Astrocyte (in vitro differentiated cells and primary cell): ENCODE measurements at regions not wholly inside any gene's neighbourhood (a gene's known extent, or its start where the extent isn't known, plus 50 kb on each side); places are given as distances from the start of the nearest gene placed in this dataset.

ENCODE experiments used
- DNase-seq: peaks from one replicate; pipeline ENCODE4 v3.0.0-alpha.2; 2010; ENCODE audit warnings: low read depth
- FAIRE-seq: peaks from 2 replicates; lab custom pipeline; 2011; peaks lifted over from hg19 to GRCh38; lab: Jason Lieb, UNC
- H2AFZ ChIP-seq: 2 replicates; pipeline ENCODE4 v1.6.0; 2012; ENCODE audit warnings: low read depth, low read length, inconsistent platforms
- H3K27ac ChIP-seq: 2 replicates; pipeline ENCODE4 v1.5.1; 2011; ENCODE audit warnings: low read depth, low read length, inconsistent platforms
- H3K27me3 ChIP-seq: 2 replicates; pipeline ENCODE4 v1.6.0; 2011; ENCODE audit warnings: low read length, inconsistent platforms; ENCODE audit not compliant: insufficient read depth
- H3K36me3 ChIP-seq: 2 replicates; pipeline ENCODE4 v1.5.1; 2011; ENCODE audit warnings: low read length, inconsistent platforms; ENCODE audit not compliant: insufficient read depth
- H3K4me1 ChIP-seq: 2 replicates; pipeline ENCODE4 v1.5.1; 2011; ENCODE audit warnings: low read length, inconsistent platforms; ENCODE audit not compliant: insufficient read depth
- H3K4me2 ChIP-seq: 2 replicates; pipeline ENCODE4 v1.6.0; 2012; ENCODE audit warnings: low read length, inconsistent platforms
- H3K4me3 ChIP-seq: 2 replicates; pipeline ENCODE4 v1.5.1; 2011; ENCODE audit warnings: low read depth, mild to moderate bottlenecking, low read length, inconsistent platforms; ENCODE audit not compliant: insufficient read depth
- H3K79me2 ChIP-seq: 2 replicates; pipeline ENCODE4 v1.6.0; 2012; ENCODE audit warnings: mild to moderate bottlenecking, low read length, inconsistent platforms; ENCODE audit not compliant: insufficient read depth
- H3K9ac ChIP-seq: 2 replicates; pipeline ENCODE4 v1.6.0; 2012; ENCODE audit warnings: mild to moderate bottlenecking, low read length, inconsistent platforms
- H3K9me3 ChIP-seq: 2 replicates; pipeline ENCODE4 v1.5.1; 2012; ENCODE audit warnings: low read depth, mild to moderate bottlenecking, low read length, inconsistent platforms; ENCODE audit not compliant: insufficient read depth
- H4K20me1 ChIP-seq: 2 replicates; pipeline ENCODE4 v1.6.0; 2012; ENCODE audit warnings: low read length, inconsistent platforms; ENCODE audit not compliant: insufficient read depth
- H3K27ac Mint-ChIP-seq: one replicate; pipeline ENCODE4 v1.8.0; 2021; ENCODE audit warnings: mild to moderate bottlenecking, mixed read lengths; ENCODE audit not compliant: unreplicated experiment
- H3K27me3 Mint-ChIP-seq: one replicate; pipeline ENCODE4 v1.8.0; 2021; ENCODE audit warnings: low read depth, mixed read lengths; ENCODE audit not compliant: unreplicated experiment
- H3K36me3 Mint-ChIP-seq: one replicate; pipeline ENCODE4 v1.8.0; 2021; ENCODE audit warnings: low read depth, mixed read lengths; ENCODE audit not compliant: unreplicated experiment
- H3K4me1 Mint-ChIP-seq: one replicate; pipeline ENCODE4 v1.8.0; 2021; ENCODE audit warnings: low read depth, mixed read lengths; ENCODE audit not compliant: unreplicated experiment
- H3K4me3 Mint-ChIP-seq: one replicate; pipeline ENCODE4 v1.8.0; 2021; ENCODE audit warnings: mild to moderate bottlenecking, moderate library complexity, mixed read lengths; ENCODE audit not compliant: unreplicated experiment
- H3K9me3 Mint-ChIP-seq: one replicate; pipeline ENCODE4 v1.8.0; 2021; ENCODE audit warnings: mild to moderate bottlenecking, mixed read lengths; ENCODE audit not compliant: unreplicated experiment
- EZH2 ChIP-seq: IDR thresholded peaks from 2 replicates; pipeline ENCODE4 v1.6.1; 2012; ENCODE audit warnings: mild to moderate bottlenecking, low read length, inconsistent platforms; ENCODE audit not compliant: insufficient read depth
- TF ChIP-seq, protein P1 (sequence below): IDR thresholded peaks from 2 replicates; pipeline ENCODE4 v1.5.1; 2011; ENCODE audit warnings: low read depth, mild to moderate bottlenecking, inconsistent platforms, low read length, moderate library complexity; ENCODE audit not compliant: insufficient read depth

DNA sequence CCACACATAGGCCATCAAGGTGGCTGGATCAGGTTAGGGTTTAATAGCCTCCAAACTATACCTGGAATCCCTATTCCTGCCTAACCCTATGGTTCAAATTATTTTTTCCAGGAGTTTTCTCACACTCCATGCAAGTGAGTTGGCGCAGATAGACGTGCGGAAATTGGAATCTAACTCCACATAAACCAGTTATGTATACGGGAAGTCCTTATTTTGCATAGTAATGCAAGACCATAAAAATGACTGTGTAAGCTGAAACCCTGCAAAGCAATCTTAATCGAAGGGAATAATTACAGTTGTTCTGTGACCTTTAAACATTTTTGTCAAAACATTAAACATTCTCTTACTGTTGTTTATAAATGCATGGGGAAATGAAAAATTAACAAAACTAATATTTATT is 200.1 kb upstream of the SIX2 start:
- Mint-ChIP-seq H3K36me3 (no peaks in the 10 kb centered on the region), H3K9me3 (no peaks in the 10 kb centered on the region), H3K27ac (no peak overlapping the region), H3K4me3 (no peak overlapping the region), H3K4me1 (no peaks in the 10 kb centered on the region), H3K27me3 (peaks cover 12% of the 10 kb centered on the region)
- peaks cover 2% of the 10 kb centered on the region for H3K27me3 ChIP-seq
- H3K9me3 ChIP-seq, result no peaks in the 10 kb centered on the region
- no peak overlapping the region for H3K9ac ChIP-seq
- no peaks in the 10 kb centered on the region for H3K4me1 ChIP-seq
- H3K4me2 ChIP-seq, result no peak overlapping the region
- no peaks in the 10 kb centered on the region for H4K20me1 ChIP-seq
- no peak for DNase-seq
- H3K36me3 ChIP-seq, result no peaks in the 10 kb centered on the region
- no peaks in the 10 kb centered on the region for H3K79me2 ChIP-seq
- no peak for FAIRE-seq
- TF ChIP-seq, protein P1, sequence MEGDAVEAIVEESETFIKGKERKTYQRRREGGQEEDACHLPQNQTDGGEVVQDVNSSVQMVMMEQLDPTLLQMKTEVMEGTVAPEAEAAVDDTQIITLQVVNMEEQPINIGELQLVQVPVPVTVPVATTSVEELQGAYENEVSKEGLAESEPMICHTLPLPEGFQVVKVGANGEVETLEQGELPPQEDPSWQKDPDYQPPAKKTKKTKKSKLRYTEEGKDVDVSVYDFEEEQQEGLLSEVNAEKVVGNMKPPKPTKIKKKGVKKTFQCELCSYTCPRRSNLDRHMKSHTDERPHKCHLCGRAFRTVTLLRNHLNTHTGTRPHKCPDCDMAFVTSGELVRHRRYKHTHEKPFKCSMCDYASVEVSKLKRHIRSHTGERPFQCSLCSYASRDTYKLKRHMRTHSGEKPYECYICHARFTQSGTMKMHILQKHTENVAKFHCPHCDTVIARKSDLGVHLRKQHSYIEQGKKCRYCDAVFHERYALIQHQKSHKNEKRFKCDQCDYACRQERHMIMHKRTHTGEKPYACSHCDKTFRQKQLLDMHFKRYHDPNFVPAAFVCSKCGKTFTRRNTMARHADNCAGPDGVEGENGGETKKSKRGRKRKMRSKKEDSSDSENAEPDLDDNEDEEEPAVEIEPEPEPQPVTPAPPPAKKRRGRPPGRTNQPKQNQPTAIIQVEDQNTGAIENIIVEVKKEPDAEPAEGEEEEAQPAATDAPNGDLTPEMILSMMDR, result no peak
- no peak for TF ChIP-seq EZH2
- no peak overlapping the region for H3K27ac ChIP-seq
- no peak overlapping the region for H2AFZ ChIP-seq
- H3K4me3 ChIP-seq, result no peak overlapping the region

DNA sequence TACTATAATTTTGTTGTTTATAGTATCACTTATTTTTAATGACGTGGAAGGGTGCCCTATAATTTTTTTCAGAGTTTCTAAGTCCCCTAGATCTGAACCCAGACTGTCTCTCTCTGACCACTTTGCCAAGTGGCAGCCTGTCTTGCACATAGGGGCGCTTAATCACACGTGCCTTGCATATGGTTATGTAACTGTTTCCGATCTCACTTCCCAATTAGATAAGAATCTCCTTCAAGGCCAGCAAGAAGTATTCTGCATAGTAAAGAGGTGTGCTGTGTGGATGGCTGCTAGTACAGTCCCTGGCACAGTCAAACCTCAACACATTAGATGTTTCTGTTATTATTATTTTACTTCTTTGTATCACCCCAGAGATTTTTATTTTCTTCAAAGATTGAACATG is 197.8 kb upstream of the SIX2 start:
- Mint-ChIP-seq H3K36me3 (no peaks in the 10 kb centered on the region), H3K27me3 (peaks cover 9% of the 10 kb centered on the region), H3K4me3 (no peak overlapping the region), H3K9me3 (peaks cover 2% of the 10 kb centered on the region), H3K27ac (no peak overlapping the region), H3K4me1 (no peaks in the 10 kb centered on the region)
- H3K9me3 ChIP-seq, result no peaks in the 10 kb centered on the region
- H3K9ac ChIP-seq, result no peak overlapping the region
- no peak for TF ChIP-seq EZH2
- FAIRE-seq (no peak), DNase-seq (no peak)
- no peak overlapping the region for H3K4me3 ChIP-seq
- no peaks in the 10 kb centered on the region for H3K36me3 ChIP-seq
- no peaks in the 10 kb centered on the region for H3K4me1 ChIP-seq
- H3K4me2 ChIP-seq, result no peak overlapping the region
- no peaks in the 10 kb centered on the region for H3K79me2 ChIP-seq
- no peaks in the 10 kb centered on the region for H4K20me1 ChIP-seq
- H3K27ac ChIP-seq, result no peak overlapping the region
- no peak overlapping the region for H2AFZ ChIP-seq
- H3K27me3 ChIP-seq, result peaks cover 2% of the 10 kb centered on the region

DNA sequence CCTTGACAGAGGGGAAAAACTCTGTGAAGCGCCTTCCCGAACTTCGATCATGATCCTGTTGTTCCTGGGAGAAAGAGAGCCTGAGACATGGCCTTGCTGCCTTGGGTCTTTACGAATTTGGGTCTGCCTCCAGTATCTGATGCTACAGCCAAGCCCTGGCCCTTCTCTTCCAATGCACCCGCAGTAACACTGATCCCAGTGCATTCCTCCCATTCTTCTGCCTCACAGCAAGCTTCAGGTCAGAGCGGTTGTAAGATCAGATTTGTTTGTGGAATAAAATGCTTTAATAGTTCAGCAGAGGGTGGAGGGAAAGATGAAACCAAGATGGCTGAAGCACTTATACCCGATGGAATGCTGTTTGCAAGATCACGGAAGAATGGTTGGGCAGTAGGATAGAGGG is 196.7 kb upstream of the SIX2 start:
- Histone ChIP-seq H3K36me3 (no peaks in the 10 kb centered on the region), H3K27ac (no peak overlapping the region), H4K20me1 (no peaks in the 10 kb centered on the region), H3K9me3 (no peaks in the 10 kb centered on the region), H3K4me3 (no peak overlapping the region), H2AFZ (no peak overlapping the region), H3K9ac (no peak overlapping the region), H3K4me2 (no peak overlapping the region), H3K27me3 (peaks cover 5% of the 10 kb centered on the region), H3K4me1 (no peaks in the 10 kb centered on the region), H3K79me2 (no peaks in the 10 kb centered on the region)
- H3K4me3 Mint-ChIP-seq, result no peak overlapping the region
- no peaks in the 10 kb centered on the region for H3K36me3 Mint-ChIP-seq
- peaks cover 4% of the 10 kb centered on the region for H3K9me3 Mint-ChIP-seq
- H3K27me3 Mint-ChIP-seq, result peaks cover 9% of the 10 kb centered on the region
- FAIRE-seq, result no peak
- DNase-seq, result no peak
- H3K27ac Mint-ChIP-seq, result no peak overlapping the region
- TF ChIP-seq, protein P1, result no peak
- TF ChIP-seq EZH2, result no peak
- no peaks in the 10 kb centered on the region for H3K4me1 Mint-ChIP-seq
